ENCODE measurements at regions not wholly inside any gene's neighbourhood (a gene's known extent, or its start where the extent isn't known, plus 50 kb on each side); places are given as distances from the start of the nearest gene placed in this dataset.

- no peak for DNase-seq (ENCODE audit: low spot score)
Observed at GRCh38 chr11:110028921-110029320, 64.3 kb upstream of the ZC3H12C start.

GRCh38 chr11:110029714-110030113 is 63.5 kb upstream of the ZC3H12C start:
- no peak for DNase-seq (ENCODE audit: low spot score)

GRCh38 chr11:110031171-110031570 is 62.0 kb upstream of the ZC3H12C start:
- DNase-seq (ENCODE audit: low spot score): no peak

- no peak for DNase-seq (ENCODE audit: low spot score)
Observed at GRCh38 chr11:110032259-110032658, 60.9 kb upstream of the ZC3H12C start.

GRCh38 chr11:110032957-110033570 is 60.1 kb upstream of the ZC3H12C start:
- DNase-seq (ENCODE audit: low spot score): no peak

- DNase-seq (ENCODE audit: low spot score): no peak
Observed at GRCh38 chr11:110034806-110035205, 58.4 kb upstream of the ZC3H12C start.

- DNase-seq (ENCODE audit: low spot score): no peak
Observed at GRCh38 chr11:110035357-110035756, 57.8 kb upstream of the ZC3H12C start.

GRCh38 chr11:110038201-110038600 is 55.0 kb upstream of the ZC3H12C start:
- DNase-seq (ENCODE audit: low spot score): no peak
